Body of pancreas (tissue), 4 donors: ENCODE measurements at regions not wholly inside any gene's neighbourhood (a gene's known extent, or its start where the extent isn't known, plus 50 kb on each side); places are given as distances from the start of the nearest gene placed in this dataset.

Experiments used
- CTCF ChIP-seq, 7 experiments: fragments of 450-650 bp in 4 of 7; fragments of 200-600 bp in 3 of 7; sonication (generic) in 3 of 7; IDR thresholded peaks; one replicate each; pipeline ENCODE4 v1.5.1; 2016 to 2019; ENCODE audit warnings: antibody characterized with exemption in 7 of 7
- POLR2A ChIP-seq, 3 donors: fragments of 450-650 bp; IDR thresholded peaks; one replicate each; pipeline ENCODE4 v1.6.1; 2016; ENCODE audit warnings: antibody characterized with exemption in 3 of 3, mild to moderate bottlenecking in 2 of 3

- TF ChIP-seq CTCF (IDR thresholded peaks at IDR 0.05) (no peak), POLR2A (IDR thresholded peaks at IDR 0.05) (no peak)
These were observed 73.2 kb downstream of the BOLA3 start for GRCh38 chr2:74074487-74074886.
